IMR-90 (cell line): ENCODE measurements at regions not wholly inside any gene's neighbourhood (a gene's known extent, or its start where the extent isn't known, plus 50 kb on each side); places are given as distances from the start of the nearest gene placed in this dataset.
"Not testable (repeated sequence)": the region's sequence is repeated elsewhere in the genome, so short reads cannot be mapped to it uniquely, and the experiment has no call there.

Experiments used
- ATAC-seq: fragments of 200-7000 bp; cut with Tn5 transposase; 2 replicates; pipeline ENCODE4 v1.9.1; 2020; ENCODE audit warnings: low read depth, mild to moderate bottlenecking, moderate library complexity
- BruUV-seq: library from RNA; stranded (reverse); fragments of 400-500 nt; replicated peaks from 2 replicates; lab custom pipeline; 2021; lab: Mats Ljungman, UMichigan
- CTCF ChIA-PET: fragments of 300-600 bp; formaldehyde crosslinking; extraction: SDS; loops from one replicate; lab custom pipeline; 2021; ENCODE audit warnings: antibody characterized with exemption; lab: Yijun Ruan, JAX
- POLR2A ChIA-PET: fragments of 300-600 bp; sonication (Branson Sonifier 250); formaldehyde crosslinking; loops from one replicate; lab custom pipeline; 2022; ENCODE audit warnings: antibody characterized with exemption; ENCODE audit not compliant: unreplicated experiment; lab: Charles Lee
- DNase-seq: peaks from one replicate; pipeline ENCODE4 v3.0.0; 2013
- H2AFZ ChIP-seq: replicated peaks from 2 replicates; pipeline ENCODE3; 2013; ENCODE audit warnings: low read length, mild to moderate bottlenecking; ENCODE audit not compliant: poor library complexity
- H2AK5ac ChIP-seq: 2 replicates; pipeline ENCODE4 v1.6.1; 2013; ENCODE audit warnings: low read depth, low read length, inconsistent platforms
- H2AK9ac ChIP-seq: replicated peaks from 2 replicates; pipeline ENCODE3; 2013; ENCODE audit warnings: mild to moderate bottlenecking, low read depth, low read length, moderate library complexity; ENCODE audit not compliant: poor library complexity
- H2BK120ac ChIP-seq: 2 replicates; pipeline ENCODE4 v1.6.1; 2013; ENCODE audit warnings: low read depth, low read length, inconsistent platforms
- H2BK15ac ChIP-seq: 3 replicates; pipeline ENCODE4 v1.6.1; 2013; ENCODE audit warnings: low read depth, low read length, inconsistent platforms
- H2BK20ac ChIP-seq: 2 replicates; pipeline ENCODE4 v1.6.1; 2013; ENCODE audit warnings: low read depth, mild to moderate bottlenecking, inconsistent platforms, low read length, moderate library complexity
- H2BK5ac ChIP-seq: 2 replicates; pipeline ENCODE4 v1.6.1; 2013; ENCODE audit warnings: mild to moderate bottlenecking, low read depth, low read length, inconsistent platforms; ENCODE audit not compliant: poor library complexity, severe bottlenecking
- H3K14ac ChIP-seq: replicated peaks from 2 replicates; pipeline ENCODE4 v1.6.1; 2013; ENCODE audit warnings: low read depth, low read length, inconsistent platforms
- H3K18ac ChIP-seq: 2 replicates; pipeline ENCODE4 v1.6.1; 2013; ENCODE audit warnings: low read depth, low read length, control low read depth
- H3K23ac ChIP-seq: 2 replicates; pipeline ENCODE4 v1.6.1; 2013; ENCODE audit warnings: low read depth, low read length, inconsistent platforms
- H3K27ac ChIP-seq: 2 replicates; pipeline ENCODE4 v1.5.1; 2013; ENCODE audit warnings: mild to moderate bottlenecking, control low read depth, low read length; ENCODE audit not compliant: insufficient read depth
- H3K27me3 ChIP-seq: 2 replicates; pipeline ENCODE4 v1.6.1; 2013; ENCODE audit warnings: low read length; ENCODE audit not compliant: control insufficient read depth, insufficient read depth
- H3K36me3 ChIP-seq: 2 replicates; pipeline ENCODE4 v1.6.1; 2013; ENCODE audit warnings: low read length, mixed read lengths; ENCODE audit not compliant: control insufficient read depth, insufficient read depth
- H3K4ac ChIP-seq: 2 replicates; pipeline ENCODE4 v1.6.1; 2013; ENCODE audit warnings: low read depth, low read length, inconsistent platforms
- H3K4me1 ChIP-seq: 2 replicates; pipeline ENCODE4 v1.6.1; 2013; ENCODE audit warnings: low read length, mixed read lengths; ENCODE audit not compliant: control insufficient read depth, insufficient read depth
- H3K4me2 ChIP-seq: 2 replicates; pipeline ENCODE4 v1.6.1; 2013; ENCODE audit warnings: low read depth, mild to moderate bottlenecking, control low read depth, low read length, moderate library complexity
- H3K4me3 ChIP-seq: 2 replicates; pipeline ENCODE4 v1.5.1; 2013; ENCODE audit warnings: low read depth, mild to moderate bottlenecking, control low read depth, low read length, moderate library complexity; ENCODE audit not compliant: insufficient read depth
- H3K56ac ChIP-seq: 2 replicates; pipeline ENCODE4 v1.6.1; 2013; ENCODE audit warnings: low read length, inconsistent platforms; ENCODE audit not compliant: insufficient read depth; ENCODE audit errors: extremely low read depth
- H3K79me1 ChIP-seq, 2 experiments: 2 replicates each; pipeline ENCODE4 v1.6.1; 2013; ENCODE audit warnings: low read length in 2 of 2, inconsistent platforms in 1 of 2, low read depth in 1 of 2
- H3K9ac ChIP-seq: 2 replicates; pipeline ENCODE4 v1.6.1; 2013; ENCODE audit warnings: low read depth, low read length, control low read depth
- H3K9me1 ChIP-seq: 2 replicates; pipeline ENCODE4 v1.6.1; 2013; ENCODE audit warnings: low read length, inconsistent platforms; ENCODE audit not compliant: insufficient read depth
- H3K9me3 ChIP-seq: 2 replicates; pipeline ENCODE4 v1.6.1; 2013; ENCODE audit warnings: low read length; ENCODE audit not compliant: control insufficient read depth, insufficient read depth
- H4K20me1 ChIP-seq: 2 replicates; pipeline ENCODE4 v1.6.1; 2013; ENCODE audit warnings: low read length, inconsistent platforms; ENCODE audit not compliant: insufficient read depth
- H4K5ac ChIP-seq: 2 replicates; pipeline ENCODE4 v1.6.1; 2013; ENCODE audit warnings: mild to moderate bottlenecking, low read depth, low read length, control low read depth
- H4K8ac ChIP-seq, 2 experiments: 2 replicates each; pipeline ENCODE4 v1.6.1; 2013; ENCODE audit warnings: low read depth in 2 of 2, low read length in 2 of 2, control low read depth in 1 of 2, inconsistent platforms in 1 of 2
- H4K91ac ChIP-seq: 2 replicates; pipeline ENCODE4 v1.6.1; 2013; ENCODE audit warnings: low read depth, low read length, inconsistent platforms; ENCODE audit not compliant: insufficient read depth
- WGBS, 2 experiments: methylation state at CpG; one replicate each; pipeline versions ENCODE4 v1.1.5 to v1.1.7; 2013; ENCODE audit warnings: missing lambda C conversion rate in 2 of 2; ENCODE audit not compliant: insufficient read length in 1 of 2; ENCODE audit errors: extremely low coverage in 2 of 2; 5-methylcytosine and 5-hydroxymethylcytosine counted together
- dilution Hi-C: fragments of 300-500 bp; cut with HindIII; formaldehyde crosslinking; loops from one replicate; pipeline ENCODE4 v1.14.3; 2018; ENCODE audit warnings: low sequenced_read_pairs; ENCODE audit not compliant: unreplicated experiment
- in situ Hi-C: fragments of 300-500 bp; cut with MboI; formaldehyde crosslinking; loops from 3 replicates; pipeline ENCODE4 v1.14.3; 2019; ENCODE audit warnings: low sequenced_read_pairs, inconsistent platforms, mixed read lengths
- intact Hi-C: fragments of 100-400 bp; cut with micrococcal nuclease; formaldehyde crosslinking; loops from 2 replicates; pipeline ENCODE4 v1.10.0; 2022

DNA sequence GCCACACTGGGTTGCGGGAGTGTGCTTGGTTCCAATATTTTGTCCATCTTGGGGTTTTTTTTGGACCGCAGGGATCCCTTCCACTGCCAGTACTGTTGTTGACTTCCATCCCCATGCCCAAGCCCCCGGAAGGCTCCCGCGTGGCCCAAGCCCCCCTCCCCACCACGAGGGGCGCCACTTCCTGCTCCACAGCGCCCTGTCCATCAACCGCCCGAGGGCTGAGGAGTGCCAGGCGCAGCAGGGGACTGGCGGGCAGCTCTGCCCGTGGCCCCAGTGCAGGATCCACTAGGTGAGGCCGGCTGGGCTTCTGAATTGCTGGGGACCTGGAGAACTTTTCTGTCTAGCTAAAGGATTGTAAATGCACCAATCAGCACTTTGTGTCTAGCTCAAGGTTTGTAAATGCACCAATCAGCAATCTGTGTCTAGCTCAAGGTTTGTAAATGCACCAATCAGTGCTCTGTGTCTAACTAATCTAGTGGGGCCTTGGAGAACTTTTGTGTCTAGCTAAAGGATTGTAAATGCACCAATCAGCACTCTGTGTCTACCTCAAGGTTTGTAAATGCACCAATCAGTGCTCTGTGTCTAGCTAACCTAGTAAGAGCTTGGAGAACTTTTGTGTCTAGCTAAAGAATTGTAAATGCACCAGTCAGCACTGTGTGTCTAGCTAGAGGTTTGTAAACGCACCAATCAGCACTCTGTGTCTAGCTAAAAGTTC, 281.3 kb upstream of the CHAC2 start:
- H4K8ac ChIP-seq, POLR2A ChIA-PET, H3K23ac ChIP-seq, intact Hi-C loops, in situ Hi-C loops, H4K91ac ChIP-seq, DNase-seq, H2AK9ac ChIP-seq, H2AK5ac ChIP-seq, H3K36me3 ChIP-seq, H4K20me1 ChIP-seq, H3K4me3 ChIP-seq, H3K9me3 ChIP-seq, H3K27me3 ChIP-seq, H3K79me1 ChIP-seq, H3K18ac ChIP-seq, H2BK120ac ChIP-seq, H3K56ac ChIP-seq, H3K27ac ChIP-seq, H3K4ac ChIP-seq, H2BK20ac ChIP-seq, H3K4me2 ChIP-seq, H2AFZ ChIP-seq, BruUV-seq, H2BK15ac ChIP-seq, H3K4me1 ChIP-seq, H3K9ac ChIP-seq, dilution Hi-C loops, H3K14ac ChIP-seq, H3K9me1 ChIP-seq, ATAC-seq, H4K5ac ChIP-seq, H2BK5ac ChIP-seq: not testable (repeated sequence)
- 93% methylated on average over 3 of the region's 15 CpGs; no CpG with 5 or more reads in 1 of the 2 experiments for WGBS, 2 experiments
- CTCF ChIA-PET: interaction anchor here (0.6 kb wide), 1 partner anchor 50 kb away, joined by 3 read pairs; no protein-coding TSS in a partner anchor
